Natural killer cell treated with Interleukin-12 subunit alpha and Interleukin-12 subunit beta and Interleukin-15 and Interleukin-18, amount 100 ng/mL, for 72 hours (primary cell): ENCODE measurements at regions not wholly inside any gene's neighbourhood (a gene's known extent, or its start where the extent isn't known, plus 50 kb on each side); places are given as distances from the start of the nearest gene placed in this dataset.

Experiments used
- ATAC-seq, 2 donors: fragments of 150-1000 bp; cut with Tn5 transposase in 1 of 2; sonication (Bioruptor Pico), chemical (Tn5 transposase) in 1 of 2; 2 replicates each; pipeline ENCODE4 v1.10.0; 2021
- DNase-seq: peaks from one replicate; pipeline ENCODE4 v3.0.0; 2022; ENCODE audit warnings: low spot score
- H3K27ac Mint-ChIP-seq, 2 donors: 1 replicate in 1 of 2; 2 replicates in 1 of 2; pipeline ENCODE4 v1.8.0; 2022; ENCODE audit warnings: mixed read lengths in 2 of 2, mild to moderate bottlenecking in 1 of 2, moderate library complexity in 1 of 2
- H3K27me3 Mint-ChIP-seq, 2 donors: 1 replicate in 1 of 2; 2 replicates in 1 of 2; pipeline ENCODE4 v1.8.0; 2022; ENCODE audit warnings: mixed read lengths in 2 of 2
- H3K36me3 Mint-ChIP-seq: one replicate; pipeline ENCODE4 v1.8.0; 2022; ENCODE audit warnings: mixed read lengths
- H3K4me1 Mint-ChIP-seq, 2 donors: 1 replicate in 1 of 2; 2 replicates in 1 of 2; pipeline ENCODE4 v1.8.0; 2022; ENCODE audit warnings: low read depth in 2 of 2, mixed read lengths in 2 of 2, mild to moderate bottlenecking in 1 of 2
- H3K4me3 Mint-ChIP-seq: one replicate; pipeline ENCODE4 v1.8.0; 2022; ENCODE audit warnings: mixed read lengths
- H3K9me3 Mint-ChIP-seq: 2 replicates; pipeline ENCODE4 v1.8.0; 2022; ENCODE audit warnings: mixed read lengths

DNA sequence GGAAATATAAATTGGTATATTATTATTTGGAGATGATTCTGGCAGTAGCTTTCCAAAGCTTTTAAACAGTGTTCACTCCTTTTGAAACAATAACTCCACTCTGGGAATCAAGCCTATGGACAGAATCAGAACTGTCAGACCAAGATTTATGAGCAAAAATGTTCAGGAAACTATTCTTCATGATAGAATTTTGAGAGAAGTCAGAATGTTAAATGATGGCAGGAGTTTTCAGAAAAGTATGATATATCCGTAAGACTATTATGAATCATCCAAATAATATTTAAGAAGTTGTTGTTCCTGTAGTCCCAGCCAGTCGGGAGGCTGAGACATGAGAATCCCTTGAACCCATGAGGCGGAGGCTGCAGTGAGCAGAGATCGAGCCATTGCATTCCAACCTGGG, 50.5 kb upstream of the ADGRG2 start:
- ATAC-seq = no peak
- peaks cover 0 to 12% of the 10 kb centered on the region in 2 donors for H3K27me3 Mint-ChIP-seq
- H3K4me3 Mint-ChIP-seq = no peak overlapping the region
- no peaks in the 10 kb centered on the region for H3K36me3 Mint-ChIP-seq
- H3K27ac Mint-ChIP-seq = no peak overlapping the region
- peaks cover 8 to 9% of the 10 kb centered on the region in 2 donors for H3K4me1 Mint-ChIP-seq
- H3K9me3 Mint-ChIP-seq = peaks cover 4% of the 10 kb centered on the region
- DNase-seq = no peak

DNA sequence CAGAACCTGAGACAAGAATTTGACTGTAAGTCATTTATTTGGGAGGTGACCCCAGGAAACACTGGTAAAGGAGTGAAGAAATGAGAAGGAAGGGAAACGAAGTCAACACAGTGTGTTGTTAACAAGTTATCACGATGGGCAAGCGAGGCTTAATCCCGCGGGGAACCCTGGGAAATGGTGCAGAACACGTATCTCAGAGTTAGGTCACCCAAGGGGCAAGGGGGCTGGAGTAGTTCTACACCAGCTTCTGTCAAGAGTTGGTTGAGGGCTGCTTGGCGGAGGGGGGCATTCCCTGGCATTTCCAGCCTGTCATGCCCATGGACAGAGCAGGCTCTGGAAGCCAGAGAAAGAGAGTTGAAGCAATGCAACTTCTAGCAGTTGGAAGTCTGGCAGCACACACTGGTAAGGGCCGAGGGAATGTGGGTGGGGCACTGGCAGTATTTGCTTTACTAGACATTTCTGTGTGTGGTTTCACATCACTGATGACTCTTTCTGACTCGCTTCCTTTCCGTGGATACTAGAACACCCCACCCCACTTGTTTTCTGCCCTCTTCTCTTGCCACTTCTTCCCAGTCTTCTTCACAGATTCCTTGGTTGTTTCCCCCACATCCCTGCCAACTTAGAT, 52.2 kb upstream of the ADGRG2 start:
- Mint-ChIP-seq H3K4me3 (peak overlapping the region; percentile 9), H3K9me3 (peaks cover 4% of the 10 kb centered on the region), H3K27ac (no peak overlapping the region), H3K27me3 (peaks cover 0 to 13% of the 10 kb centered on the region in 2 donors), H3K4me1 (peaks cover 8 to 9% of the 10 kb centered on the region in 2 donors), H3K36me3 (no peaks in the 10 kb centered on the region)
- ATAC-seq = peak in 1 of 2 donors; percentile 56
- no peak for DNase-seq

DNA sequence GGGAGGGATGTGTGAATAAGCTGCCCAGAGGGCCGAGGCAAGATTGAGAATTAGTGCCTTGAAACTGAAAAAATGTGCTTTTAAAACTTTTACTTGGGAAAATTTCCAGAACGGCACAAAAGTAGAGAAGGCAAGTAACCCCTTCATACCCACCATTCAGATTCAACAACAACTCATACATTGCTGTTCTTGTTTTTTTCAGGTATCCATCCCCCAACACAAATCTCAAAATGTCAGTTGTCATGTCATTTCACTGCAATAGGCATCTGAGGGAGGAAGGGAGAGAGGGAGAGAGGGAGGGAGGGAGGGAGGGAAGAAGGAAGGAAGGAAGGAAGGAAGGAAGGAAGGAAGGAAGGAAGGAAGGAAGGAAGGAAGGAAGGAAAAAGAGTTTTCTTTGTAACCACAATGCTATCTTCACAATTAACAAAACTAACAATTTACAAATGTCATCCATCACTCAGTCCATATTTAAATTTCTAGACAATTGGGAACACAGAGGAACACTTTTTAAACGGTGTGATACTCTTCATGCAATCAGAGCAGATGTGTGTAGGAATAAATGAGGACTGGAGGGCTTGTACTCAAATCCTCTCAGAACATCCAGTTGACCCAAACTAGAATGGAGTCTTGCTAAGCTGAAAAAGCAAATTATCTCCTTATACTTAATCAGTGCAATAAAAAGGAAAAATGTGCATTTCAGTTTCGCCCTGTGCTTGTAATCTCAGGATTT, 54.8 kb upstream of the ADGRG2 start:
- ATAC-seq (no peak), DNase-seq (no peak)
- peaks cover 0 to 18% of the 10 kb centered on the region in 2 donors for H3K27me3 Mint-ChIP-seq
- peaks cover 4% of the 10 kb centered on the region for H3K9me3 Mint-ChIP-seq
- H3K4me1 Mint-ChIP-seq = peaks cover 8 to 9% of the 10 kb centered on the region in 2 donors
- no peak overlapping the region for H3K4me3 Mint-ChIP-seq
- H3K36me3 Mint-ChIP-seq = no peaks in the 10 kb centered on the region
- H3K27ac Mint-ChIP-seq = no peak overlapping the region

DNA sequence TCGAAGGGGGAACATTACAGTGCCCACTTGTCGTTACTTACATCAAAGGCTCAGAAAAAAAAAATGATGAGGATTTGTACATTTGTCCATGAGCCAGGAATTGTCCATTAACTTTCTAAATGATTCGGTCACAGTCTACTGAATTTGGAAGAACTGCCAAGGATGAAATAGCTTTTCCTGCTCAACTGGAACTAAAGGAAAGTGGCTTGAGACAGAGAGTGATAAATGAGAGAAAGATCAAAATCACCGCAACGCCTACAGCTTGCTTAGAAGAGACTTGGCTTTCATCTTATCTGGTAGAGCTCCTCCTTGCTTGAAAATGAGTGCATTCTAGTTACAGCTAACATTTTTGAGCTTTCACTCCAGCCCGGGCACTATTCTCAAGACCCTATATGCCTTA, 55.5 kb upstream of the ADGRG2 start:
- no peak for ATAC-seq
- no peak for DNase-seq
- Mint-ChIP-seq H3K36me3 (no peaks in the 10 kb centered on the region), H3K4me3 (no peak overlapping the region), H3K27ac (no peak overlapping the region), H3K27me3 (peaks cover 0 to 18% of the 10 kb centered on the region in 2 donors), H3K9me3 (peaks cover 4% of the 10 kb centered on the region), H3K4me1 (peaks cover 8 to 9% of the 10 kb centered on the region in 2 donors)

DNA sequence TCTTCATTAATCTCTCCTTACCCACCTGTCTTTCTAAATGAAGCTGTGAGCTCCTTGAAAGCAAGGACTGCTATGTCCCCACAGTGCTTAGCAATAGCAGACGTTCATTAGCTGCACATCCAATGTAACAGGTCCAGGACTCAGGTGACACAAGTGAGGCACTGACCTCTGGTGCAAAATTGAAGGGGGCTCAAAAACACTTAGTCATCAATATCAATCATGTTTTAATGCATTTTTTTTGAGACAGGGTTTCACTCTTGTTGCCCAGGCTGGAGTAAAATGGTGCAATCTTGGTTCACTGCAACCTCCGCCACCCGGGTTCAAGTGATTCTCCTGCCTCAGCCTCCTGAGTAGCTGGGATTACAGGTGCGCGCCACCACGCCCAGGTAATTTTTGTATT, 56.1 kb upstream of the ADGRG2 start:
- DNase-seq (no peak), ATAC-seq (no peak)
- no peaks in the 10 kb centered on the region for H3K36me3 Mint-ChIP-seq
- peaks cover 4% of the 10 kb centered on the region for H3K9me3 Mint-ChIP-seq
- H3K4me1 Mint-ChIP-seq = peaks cover 8 to 9% of the 10 kb centered on the region in 2 donors
- no peak overlapping the region for H3K4me3 Mint-ChIP-seq
- H3K27ac Mint-ChIP-seq = no peak overlapping the region
- peaks cover 0 to 18% of the 10 kb centered on the region in 2 donors for H3K27me3 Mint-ChIP-seq

DNA sequence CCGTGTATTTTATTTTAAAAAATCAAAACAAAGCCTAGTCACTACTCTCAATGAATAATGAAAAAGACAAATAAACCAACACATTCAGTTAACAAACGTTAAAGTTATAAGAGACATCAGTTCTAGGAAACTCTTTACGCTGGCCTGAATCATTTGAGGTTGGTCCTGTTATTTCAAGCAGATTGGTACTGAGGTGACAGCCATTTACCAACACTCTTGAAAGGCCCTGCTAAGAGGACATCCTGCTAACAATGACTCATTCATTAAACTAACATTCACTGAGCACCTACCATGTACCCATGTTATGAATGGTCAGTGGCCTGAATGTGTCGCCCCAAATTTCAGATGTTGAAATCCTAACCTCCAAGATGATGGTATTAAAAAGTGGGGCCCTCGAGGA, 57.1 kb upstream of the ADGRG2 start:
- H3K4me1 Mint-ChIP-seq = peaks cover 8 to 9% of the 10 kb centered on the region in 2 donors
- H3K27ac Mint-ChIP-seq = no peak overlapping the region
- peaks cover 4% of the 10 kb centered on the region for H3K9me3 Mint-ChIP-seq
- DNase-seq (no peak), ATAC-seq (peak in 1 of 2 donors; percentile 74)
- no peak overlapping the region for H3K4me3 Mint-ChIP-seq
- H3K36me3 Mint-ChIP-seq = no peaks in the 10 kb centered on the region
- H3K27me3 Mint-ChIP-seq = peaks cover 0 to 15% of the 10 kb centered on the region in 2 donors

DNA sequence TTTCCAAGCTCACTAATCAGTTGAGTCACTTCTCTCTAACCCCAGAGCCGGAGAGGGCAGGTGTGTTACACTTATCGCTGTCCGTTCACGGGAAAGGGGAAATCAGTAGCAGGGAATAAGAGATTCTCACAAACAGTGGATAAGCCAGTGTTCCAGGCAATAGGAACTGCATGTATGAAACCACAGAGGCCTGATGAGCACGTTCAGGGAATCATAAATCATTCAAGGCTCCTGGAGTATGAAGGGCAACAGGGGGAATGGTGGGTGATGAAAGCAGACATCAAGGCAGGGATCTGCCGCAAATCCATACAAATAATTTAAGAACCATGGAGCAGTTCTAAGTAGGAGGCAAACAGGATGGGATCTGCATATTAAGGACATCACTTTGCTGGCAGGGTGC, 59.1 kb upstream of the ADGRG2 start:
- no peak for ATAC-seq
- Mint-ChIP-seq H3K4me1 (no peaks in the 10 kb centered on the region), H3K9me3 (no peaks in the 10 kb centered on the region), H3K27me3 (peaks cover 0 to 10% of the 10 kb centered on the region in 2 donors), H3K27ac (no peak overlapping the region), H3K36me3 (no peaks in the 10 kb centered on the region), H3K4me3 (no peak overlapping the region)
- DNase-seq = no peak

DNA sequence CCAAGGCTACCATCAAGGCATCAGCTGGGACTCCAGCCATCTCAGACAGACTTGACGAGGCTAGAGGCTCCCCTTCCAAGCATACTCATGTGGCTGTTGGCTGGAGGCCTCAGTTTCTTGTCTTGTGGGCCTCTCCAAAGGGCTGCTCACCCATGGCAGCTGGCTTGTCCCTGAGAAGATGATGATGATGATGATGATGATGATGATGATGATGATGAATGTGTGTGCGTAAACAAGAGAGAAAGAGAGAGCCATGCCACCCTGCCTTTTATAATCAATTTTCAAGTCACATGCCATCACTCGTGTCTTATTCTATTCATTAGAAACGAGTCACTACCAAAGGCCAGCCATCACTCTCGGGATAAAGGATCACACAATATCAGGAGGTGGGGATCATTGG, 60.5 kb upstream of the ADGRG2 start:
- H3K4me3 Mint-ChIP-seq = no peak overlapping the region
- no peaks in the 10 kb centered on the region for H3K36me3 Mint-ChIP-seq
- ATAC-seq (no peak), DNase-seq (no peak)
- no peak overlapping the region for H3K27ac Mint-ChIP-seq
- H3K9me3 Mint-ChIP-seq = no peaks in the 10 kb centered on the region
- H3K27me3 Mint-ChIP-seq = peaks cover 0 to 10% of the 10 kb centered on the region in 2 donors
- H3K4me1 Mint-ChIP-seq = no peaks in the 10 kb centered on the region

DNA sequence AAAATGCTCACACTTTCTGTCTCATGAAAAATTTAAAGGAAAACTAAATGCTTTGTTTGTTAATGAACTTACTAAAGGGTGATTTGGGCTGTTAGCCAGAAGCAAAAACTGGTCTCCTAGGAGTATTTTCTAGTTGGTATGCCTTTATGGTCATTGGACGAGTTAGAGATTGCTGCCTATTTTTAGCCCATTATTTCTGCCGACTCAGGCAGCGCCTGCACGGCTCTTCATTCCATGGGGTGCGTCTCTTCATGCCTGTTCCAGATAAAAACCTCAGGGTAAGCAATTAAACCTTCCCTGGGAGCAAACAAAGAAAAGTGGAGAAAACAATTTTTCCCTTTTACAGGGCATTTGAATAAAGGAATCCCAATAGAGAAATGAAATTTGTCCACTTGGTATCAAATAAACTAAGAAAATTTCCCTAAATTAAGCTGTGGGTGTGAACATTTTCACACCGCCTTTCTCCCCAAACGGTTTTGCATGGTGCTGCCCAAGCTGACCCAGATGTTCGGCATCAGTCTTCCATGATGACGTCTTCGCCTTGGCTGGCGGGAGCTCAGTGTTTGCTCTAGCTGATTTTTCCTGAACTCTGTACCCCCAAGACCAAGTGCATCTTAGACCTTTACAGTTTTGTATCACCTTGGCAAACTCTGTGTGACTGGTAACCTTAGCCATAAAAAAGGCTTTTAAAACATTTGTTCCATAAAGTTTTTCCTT, 61.7 kb upstream of the ADGRG2 start:
- peaks cover 0 to 10% of the 10 kb centered on the region in 2 donors for H3K27me3 Mint-ChIP-seq
- H3K9me3 Mint-ChIP-seq = no peaks in the 10 kb centered on the region
- DNase-seq = no peak
- no peak overlapping the region for H3K4me3 Mint-ChIP-seq
- no peak overlapping the region for H3K27ac Mint-ChIP-seq
- no peaks in the 10 kb centered on the region for H3K36me3 Mint-ChIP-seq
- ATAC-seq = no peak
- H3K4me1 Mint-ChIP-seq = no peaks in the 10 kb centered on the region

DNA sequence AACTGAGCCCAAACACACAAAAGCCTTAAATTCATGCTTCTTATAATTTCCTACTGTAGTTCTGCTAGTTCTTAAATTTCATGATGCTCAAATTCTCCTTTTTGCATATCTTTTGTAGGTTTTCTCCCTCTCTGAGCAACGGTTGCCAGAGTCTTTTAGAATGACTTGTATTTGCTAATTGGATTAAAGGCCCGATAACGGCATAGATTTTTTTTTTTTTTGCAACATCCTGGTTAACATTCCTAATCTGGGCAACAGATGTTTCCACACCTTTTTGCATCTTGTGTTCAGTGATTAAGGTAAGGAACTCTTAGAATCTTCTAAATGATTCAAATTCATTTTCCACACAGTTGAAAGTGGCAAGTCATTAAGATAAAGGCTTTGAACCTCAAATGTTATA, 66.3 kb upstream of the ADGRG2 start:
- DNase-seq (no peak), ATAC-seq (no peak)
- no peaks in the 10 kb centered on the region for H3K36me3 Mint-ChIP-seq
- no peaks in the 10 kb centered on the region for H3K4me1 Mint-ChIP-seq
- no peaks in the 10 kb centered on the region for H3K9me3 Mint-ChIP-seq
- no peak overlapping the region for H3K4me3 Mint-ChIP-seq
- no peak overlapping the region for H3K27ac Mint-ChIP-seq
- peaks cover 0 to 4% of the 10 kb centered on the region in 2 donors for H3K27me3 Mint-ChIP-seq

DNA sequence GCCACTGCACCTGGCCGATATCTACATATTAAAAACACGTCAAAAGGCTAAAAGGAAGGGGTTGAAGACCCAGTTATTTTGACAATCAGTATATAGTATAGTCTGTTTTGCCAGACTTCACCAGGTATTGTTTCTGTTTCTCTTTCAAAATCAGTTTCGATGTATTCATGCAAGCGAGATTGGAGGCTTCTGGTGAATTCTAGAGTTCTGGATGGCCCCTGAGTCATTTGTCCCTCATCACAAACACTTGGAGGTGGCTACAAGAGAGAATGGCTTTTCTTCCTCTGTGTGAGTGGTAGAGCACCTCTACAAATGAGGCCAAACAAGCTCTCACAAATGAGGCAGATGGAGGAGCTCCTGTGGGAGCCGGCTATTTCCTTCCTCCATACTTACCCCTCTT, 68.6 kb upstream of the ADGRG2 start:
- no peak overlapping the region for H3K27ac Mint-ChIP-seq
- peaks cover 3 to 16% of the 10 kb centered on the region in 2 donors for H3K4me1 Mint-ChIP-seq
- H3K4me3 Mint-ChIP-seq = no peak overlapping the region
- peaks cover 0 to 5% of the 10 kb centered on the region in 2 donors for H3K27me3 Mint-ChIP-seq
- ATAC-seq = peak in 1 of 2 donors; percentile 48
- no peak for DNase-seq
- H3K9me3 Mint-ChIP-seq = no peaks in the 10 kb centered on the region
- no peaks in the 10 kb centered on the region for H3K36me3 Mint-ChIP-seq

DNA sequence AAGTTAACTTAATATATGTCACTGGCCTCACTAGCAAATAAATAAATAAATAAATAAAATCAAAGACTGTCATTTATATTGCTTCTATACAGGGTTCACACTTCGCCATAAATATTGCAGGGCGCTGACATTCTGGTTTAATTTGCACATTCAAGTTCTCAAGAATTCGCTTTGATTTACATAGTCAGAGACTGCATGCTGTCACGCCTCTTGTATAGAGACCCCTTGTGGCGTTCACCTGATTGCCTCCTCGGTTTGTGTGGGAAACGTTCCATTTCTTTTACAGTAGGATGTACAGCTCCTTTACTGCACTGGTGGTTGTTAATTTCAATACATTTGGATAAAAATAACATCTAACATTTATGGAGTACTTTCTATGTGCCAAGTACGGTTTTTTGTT, 71.3 kb upstream of the ADGRG2 start:
- H3K4me1 Mint-ChIP-seq = peaks cover 5 to 22% of the 10 kb centered on the region in 2 donors
- ATAC-seq = no peak

DNA sequence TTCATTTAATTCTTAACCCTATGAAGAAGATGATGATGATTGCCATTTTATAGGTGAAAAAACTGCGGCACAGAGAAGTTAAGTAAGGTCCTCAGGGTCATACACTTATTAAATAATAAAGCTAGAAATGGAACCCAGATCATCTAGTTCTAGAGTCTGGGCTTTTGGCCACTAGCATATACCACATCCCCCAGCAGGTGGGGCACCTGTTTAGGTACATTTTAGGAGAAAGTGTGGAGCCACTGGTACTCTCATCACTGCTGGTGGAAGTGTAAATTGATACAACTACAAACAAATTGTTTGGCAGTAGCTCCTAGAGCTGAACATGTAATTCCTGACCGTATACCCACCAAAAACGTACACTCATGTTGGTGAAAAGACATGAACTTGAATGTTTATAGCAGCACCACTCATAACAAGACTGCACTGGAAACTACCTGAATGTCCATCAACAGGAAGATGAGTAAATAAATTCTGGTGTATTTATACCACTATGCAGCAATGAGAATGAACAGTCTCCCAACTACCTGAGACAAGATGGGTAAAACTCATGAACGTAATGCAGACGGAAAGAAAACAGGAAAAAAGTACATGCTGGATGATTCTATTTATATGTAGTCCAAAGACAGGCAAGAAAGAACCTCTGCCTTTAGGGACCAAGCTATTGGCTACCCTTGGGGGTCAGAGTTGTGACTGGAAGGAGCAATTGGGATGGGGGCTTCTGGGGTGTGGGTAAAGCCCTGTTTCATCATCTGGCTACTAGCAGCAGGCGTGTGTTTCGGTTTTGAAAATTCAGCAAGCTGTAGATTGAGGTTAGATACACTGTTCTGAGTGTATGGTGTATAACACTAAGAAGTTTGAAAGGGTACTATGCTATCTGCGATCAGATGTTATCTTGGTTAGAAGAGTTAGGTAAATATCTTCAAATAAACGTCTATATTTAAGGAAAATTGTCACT, 72.3 kb upstream of the ADGRG2 start:
- ATAC-seq = peak in 1 of 2 donors; percentile 64
- Mint-ChIP-seq H3K36me3 (peaks cover under 1% of the 10 kb centered on the region), H3K4me3 (peak overlapping the region; percentile 83), H3K9me3 (no peaks in the 10 kb centered on the region), H3K27me3 (peaks cover 0 to 5% of the 10 kb centered on the region in 2 donors), H3K4me1 (peaks cover 7 to 30% of the 10 kb centered on the region in 2 donors), H3K27ac (peak overlapping the region; percentile 14 to 93)
- DNase-seq = no peak

More for the DNA sequence above, 71.3 kb upstream of the ADGRG2 start:
- Mint-ChIP-seq H3K27ac (no peak overlapping the region), H3K9me3 (no peaks in the 10 kb centered on the region), H3K27me3 (peaks cover 0 to 5% of the 10 kb centered on the region in 2 donors), H3K4me3 (no peak overlapping the region), H3K36me3 (no peaks in the 10 kb centered on the region)
- DNase-seq = no peak
